ENCODE measurements at regions not wholly inside any gene's neighbourhood (a gene's known extent, or its start where the extent isn't known, plus 50 kb on each side); places are given as distances from the start of the nearest gene placed in this dataset.

- POLR2A ChIA-PET = interaction anchor here (0.7 kb wide), 1 partner anchor 522 kb away, joined by 3 read pairs; no protein-coding TSS in a partner anchor
- no peaks in the 10 kb centered on the region for H3K4me1 ChIP-seq (ENCODE audit: insufficient read depth, low read length, poor library complexity, severe bottlenecking)
- intact Hi-C loops (cut with micrococcal nuclease; ENCODE audit: unreplicated experiment) = no loop called here
Observed at GRCh38 chr12:91989143-91989542, 156.5 kb downstream of the BTG1 start.

GRCh38 chr12:91988086-91988923, 157.3 kb downstream of the BTG1 start:
- CTCF ChIA-PET (ENCODE audit: unreplicated experiment) = interaction anchor here (0.5 kb wide), 1 partner anchor 110 kb away, joined by 3 read pairs; no protein-coding TSS in a partner anchor
- no TSS peak for BruUV-seq (replicated peaks)
- Histone ChIP-seq H3K27ac (ENCODE audit: low read depth, low read length, poor library complexity, severe bottlenecking) (no peak overlapping the region), H2AFZ (ENCODE audit: low read length) (no peak overlapping the region), H3K4me1 (ENCODE audit: insufficient read depth, low read length, poor library complexity, severe bottlenecking) (no peaks in the 10 kb centered on the region), H3K79me2 (ENCODE audit: insufficient read depth, low read depth, low read length) (no peaks in the 10 kb centered on the region), H3K4me2 (ENCODE audit: low read length) (no peak overlapping the region), H3K4me3 (ENCODE audit: low read depth, low read length, poor library complexity, severe bottlenecking) (no peak overlapping the region), H3K9me3 (ENCODE audit: low read length) (no peaks in the 10 kb centered on the region), H3K9me2 (ENCODE audit: insufficient read depth, low read length) (no peaks in the 10 kb centered on the region), H4K20me1 (ENCODE audit: insufficient read depth, low read length) (no peaks in the 10 kb centered on the region), H3K36me3 (ENCODE audit: insufficient read depth, low read length) (no peaks in the 10 kb centered on the region)
- POLR2A ChIA-PET = interaction anchor here (0.7 kb wide), 1 partner anchor 523 kb away, joined by 3 read pairs; no protein-coding TSS in a partner anchor
- TF ChIP-seq EZH2phosphoT487 (IDR thresholded peaks at IDR 0.05; ENCODE audit: borderline replicate concordance, low read depth, low read length) = no peak
- TF ChIP-seq, protein P1, sequence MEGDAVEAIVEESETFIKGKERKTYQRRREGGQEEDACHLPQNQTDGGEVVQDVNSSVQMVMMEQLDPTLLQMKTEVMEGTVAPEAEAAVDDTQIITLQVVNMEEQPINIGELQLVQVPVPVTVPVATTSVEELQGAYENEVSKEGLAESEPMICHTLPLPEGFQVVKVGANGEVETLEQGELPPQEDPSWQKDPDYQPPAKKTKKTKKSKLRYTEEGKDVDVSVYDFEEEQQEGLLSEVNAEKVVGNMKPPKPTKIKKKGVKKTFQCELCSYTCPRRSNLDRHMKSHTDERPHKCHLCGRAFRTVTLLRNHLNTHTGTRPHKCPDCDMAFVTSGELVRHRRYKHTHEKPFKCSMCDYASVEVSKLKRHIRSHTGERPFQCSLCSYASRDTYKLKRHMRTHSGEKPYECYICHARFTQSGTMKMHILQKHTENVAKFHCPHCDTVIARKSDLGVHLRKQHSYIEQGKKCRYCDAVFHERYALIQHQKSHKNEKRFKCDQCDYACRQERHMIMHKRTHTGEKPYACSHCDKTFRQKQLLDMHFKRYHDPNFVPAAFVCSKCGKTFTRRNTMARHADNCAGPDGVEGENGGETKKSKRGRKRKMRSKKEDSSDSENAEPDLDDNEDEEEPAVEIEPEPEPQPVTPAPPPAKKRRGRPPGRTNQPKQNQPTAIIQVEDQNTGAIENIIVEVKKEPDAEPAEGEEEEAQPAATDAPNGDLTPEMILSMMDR (conservative IDR thresholded peaks at IDR 0.05; ENCODE audit: low read length) = no peak
- no peak for DNase-seq (ENCODE audit: low spot score)
- intact Hi-C loops (cut with micrococcal nuclease; ENCODE audit: unreplicated experiment) = no loop called here

More at GRCh38 chr12:91989143-91989542, 156.5 kb downstream of the BTG1 start:
- no peak overlapping the region for H3K27ac ChIP-seq (ENCODE audit: low read depth, low read length, poor library complexity, severe bottlenecking)
- no peak for DNase-seq (ENCODE audit: low spot score)
- no peaks in the 10 kb centered on the region for H3K9me3 ChIP-seq (ENCODE audit: low read length)
- no peaks in the 10 kb centered on the region for H3K79me2 ChIP-seq (ENCODE audit: insufficient read depth, low read depth, low read length)
- no peaks in the 10 kb centered on the region for H4K20me1 ChIP-seq (ENCODE audit: insufficient read depth, low read length)
- TF ChIP-seq EZH2phosphoT487 (IDR thresholded peaks at IDR 0.05; ENCODE audit: borderline replicate concordance, low read depth, low read length) = no peak
- TF ChIP-seq, protein P1 (conservative IDR thresholded peaks at IDR 0.05; ENCODE audit: low read length) = no peak
- no peak overlapping the region for H3K4me3 ChIP-seq (ENCODE audit: low read depth, low read length, poor library complexity, severe bottlenecking)
- H3K4me2 ChIP-seq (ENCODE audit: low read length) = no peak overlapping the region
- no peak overlapping the region for H2AFZ ChIP-seq (ENCODE audit: low read length)
- no peaks in the 10 kb centered on the region for H3K9me2 ChIP-seq (ENCODE audit: insufficient read depth, low read length)
- BruUV-seq (replicated peaks) = no TSS peak
- CTCF ChIA-PET (ENCODE audit: unreplicated experiment) = no interaction called here
- no peaks in the 10 kb centered on the region for H3K36me3 ChIP-seq (ENCODE audit: insufficient read depth, low read length)

GRCh38 chr12:91986084-91986483, 159.6 kb downstream of the BTG1 start:
- Histone ChIP-seq H3K9me3 (ENCODE audit: low read length) (no peaks in the 10 kb centered on the region), H3K4me3 (ENCODE audit: low read depth, low read length, poor library complexity, severe bottlenecking) (no peak overlapping the region), H3K4me2 (ENCODE audit: low read length) (no peak overlapping the region), H3K27ac (ENCODE audit: low read depth, low read length, poor library complexity, severe bottlenecking) (no peak overlapping the region), H4K20me1 (ENCODE audit: insufficient read depth, low read length) (no peaks in the 10 kb centered on the region), H3K4me1 (ENCODE audit: insufficient read depth, low read length, poor library complexity, severe bottlenecking) (no peaks in the 10 kb centered on the region), H3K79me2 (ENCODE audit: insufficient read depth, low read depth, low read length) (no peaks in the 10 kb centered on the region), H3K9me2 (ENCODE audit: insufficient read depth, low read length) (no peaks in the 10 kb centered on the region), H2AFZ (ENCODE audit: low read length) (no peak overlapping the region), H3K36me3 (ENCODE audit: insufficient read depth, low read length) (no peaks in the 10 kb centered on the region)
- TF ChIP-seq, protein P1 (conservative IDR thresholded peaks at IDR 0.05; ENCODE audit: low read length) = no peak
- no peak for TF ChIP-seq EZH2phosphoT487 (IDR thresholded peaks at IDR 0.05; ENCODE audit: borderline replicate concordance, low read depth, low read length)
- no TSS peak for BruUV-seq (replicated peaks)
- DNase-seq (ENCODE audit: low spot score) = no peak
- CTCF ChIA-PET (ENCODE audit: unreplicated experiment) = no interaction called here
- intact Hi-C loops (cut with micrococcal nuclease; ENCODE audit: unreplicated experiment) = no loop called here
- POLR2A ChIA-PET = interaction anchor here (0.5 to 2.0 kb wide), 4 partner anchors 20 to 583 kb away, joined by 3 to 6 read pairs (median 3); no protein-coding TSS in a partner anchor
